Sigmoid colon (tissue), 4 donors: ENCODE measurements at regions not wholly inside any gene's neighbourhood (a gene's known extent, or its start where the extent isn't known, plus 50 kb on each side); places are given as distances from the start of the nearest gene placed in this dataset.

Experiments
- EP300 ChIP-seq, 4 donors: sonication (generic); formaldehyde crosslinking; IDR thresholded peaks; one replicate each; pipeline ENCODE4 v1.6.1; 2017; ENCODE audit warnings: antibody characterized with exemption in 4 of 4
- POLR2A ChIP-seq, 2 donors: fragments of 450-650 bp; IDR thresholded peaks; one replicate each; pipeline ENCODE4 v1.6.1; 2016; ENCODE audit warnings: antibody characterized with exemption in 2 of 2, mild to moderate bottlenecking in 2 of 2, moderate library complexity in 2 of 2
- TF ChIP-seq, protein P1 (sequence below), 4 experiments: fragments of 450-650 bp in 3 of 4; fragments of 200-600 bp in 1 of 4; IDR thresholded peaks; one replicate each; pipeline ENCODE4 v1.5.1; 2016 to 2019; ENCODE audit warnings: antibody characterized with exemption in 4 of 4, mild to moderate bottlenecking in 3 of 4, moderate library complexity in 2 of 4

DNA sequence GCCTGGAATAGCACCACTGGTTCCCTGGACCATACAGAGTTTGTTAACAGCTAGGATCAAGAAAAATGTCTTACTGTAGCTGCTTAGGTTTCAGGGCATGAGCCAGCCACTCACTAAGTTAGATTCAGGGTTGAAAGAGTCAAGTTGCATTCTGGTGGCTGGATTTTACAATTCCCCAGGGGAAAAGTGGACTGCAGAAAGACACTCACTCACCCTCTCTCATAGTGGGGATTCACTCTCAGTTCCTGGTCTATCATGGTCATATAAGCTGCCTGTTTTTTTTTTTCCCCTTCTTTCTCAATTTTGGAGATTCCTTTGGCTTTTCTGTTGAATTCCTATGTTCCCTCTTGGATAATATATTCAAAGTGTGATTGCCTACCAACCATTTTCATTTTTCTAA lies 744.2 kb upstream of the GRIA3 start:
- TF ChIP-seq, protein P1, sequence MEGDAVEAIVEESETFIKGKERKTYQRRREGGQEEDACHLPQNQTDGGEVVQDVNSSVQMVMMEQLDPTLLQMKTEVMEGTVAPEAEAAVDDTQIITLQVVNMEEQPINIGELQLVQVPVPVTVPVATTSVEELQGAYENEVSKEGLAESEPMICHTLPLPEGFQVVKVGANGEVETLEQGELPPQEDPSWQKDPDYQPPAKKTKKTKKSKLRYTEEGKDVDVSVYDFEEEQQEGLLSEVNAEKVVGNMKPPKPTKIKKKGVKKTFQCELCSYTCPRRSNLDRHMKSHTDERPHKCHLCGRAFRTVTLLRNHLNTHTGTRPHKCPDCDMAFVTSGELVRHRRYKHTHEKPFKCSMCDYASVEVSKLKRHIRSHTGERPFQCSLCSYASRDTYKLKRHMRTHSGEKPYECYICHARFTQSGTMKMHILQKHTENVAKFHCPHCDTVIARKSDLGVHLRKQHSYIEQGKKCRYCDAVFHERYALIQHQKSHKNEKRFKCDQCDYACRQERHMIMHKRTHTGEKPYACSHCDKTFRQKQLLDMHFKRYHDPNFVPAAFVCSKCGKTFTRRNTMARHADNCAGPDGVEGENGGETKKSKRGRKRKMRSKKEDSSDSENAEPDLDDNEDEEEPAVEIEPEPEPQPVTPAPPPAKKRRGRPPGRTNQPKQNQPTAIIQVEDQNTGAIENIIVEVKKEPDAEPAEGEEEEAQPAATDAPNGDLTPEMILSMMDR (IDR thresholded peaks at IDR 0.05) = no peak
- no peak for TF ChIP-seq POLR2A (IDR thresholded peaks at IDR 0.05)
- no peak for TF ChIP-seq EP300 (IDR thresholded peaks at IDR 0.05)
